NCI-H524 (cell line): ENCODE measurements at regions not wholly inside any gene's neighbourhood (a gene's known extent, or its start where the extent isn't known, plus 50 kb on each side); places are given as distances from the start of the nearest gene placed in this dataset.
"Not testable (repeated sequence)": the region's sequence is repeated elsewhere in the genome, so short reads cannot be mapped to it uniquely, and the experiment has no call there.

ENCODE experiments used
- DNase-seq, 2 experiments: peaks; one replicate each; lab custom pipeline; 2025; lab: John Stamatoyannopoulos, UW

GRCh38 chr6:98036344-98036923, 753.4 kb upstream of the MMS22L start:
- DNase-seq = peak; percentile 38 to 91

GRCh38 chr6:98037571-98037970, 754.6 kb upstream of the MMS22L start:
- DNase-seq = no peak

GRCh38 chr6:98039443-98039842, 756.4 kb upstream of the MMS22L start:
- DNase-seq = no peak

GRCh38 chr6:98039904-98040607, 757.0 kb upstream of the MMS22L start:
- DNase-seq = no peak

GRCh38 chr6:98041056-98041455, 758.0 kb upstream of the MMS22L start:
- DNase-seq = no peak

GRCh38 chr6:98041921-98042320, 758.9 kb upstream of the MMS22L start:
- no peak for DNase-seq

GRCh38 chr6:98044151-98044561, 761.1 kb upstream of the MMS22L start:
- DNase-seq = peak; percentile 35 to 83

- peak in 1 of 2 experiments; percentile 31 for DNase-seq
Measured at GRCh38 chr6:98044791-98045470, 761.9 kb upstream of the MMS22L start.

- DNase-seq = no peak
Measured at GRCh38 chr6:98047164-98047563, 764.1 kb upstream of the MMS22L start.

- DNase-seq = no peak
Measured at GRCh38 chr6:98047871-98048270, 764.9 kb upstream of the MMS22L start.

GRCh38 chr6:98054453-98054852, 771.4 kb upstream of the MMS22L start:
- peak; percentile 60 to 83 for DNase-seq

GRCh38 chr6:98056955-98057354, 773.9 kb upstream of the MMS22L start:
- no peak for DNase-seq

GRCh38 chr6:98067375-98067774, 767.0 kb upstream of the POU3F2 start:
- DNase-seq = no peak

- DNase-seq = not testable (repeated sequence)
Measured at GRCh38 chr6:98088537-98088936, 745.8 kb upstream of the POU3F2 start.

GRCh38 chr6:98092331-98092730, 742.0 kb upstream of the POU3F2 start:
- peak in 1 of 2 experiments; percentile 63 for DNase-seq

GRCh38 chr6:98094696-98095095, 739.7 kb upstream of the POU3F2 start:
- DNase-seq = no peak

GRCh38 chr6:98107801-98108200, 726.6 kb upstream of the POU3F2 start:
- no peak for DNase-seq

- no peak for DNase-seq
Measured at GRCh38 chr6:98116455-98116854, 717.9 kb upstream of the POU3F2 start.

- no peak for DNase-seq
Measured at GRCh38 chr6:98117068-98117467, 717.3 kb upstream of the POU3F2 start.

GRCh38 chr6:98118397-98119045, 715.9 kb upstream of the POU3F2 start:
- DNase-seq = peak; percentile 16 to 66

GRCh38 chr6:98124171-98124570, 710.2 kb upstream of the POU3F2 start:
- no peak for DNase-seq

- no peak for DNase-seq
Measured at GRCh38 chr6:98131290-98131990, 702.9 kb upstream of the POU3F2 start.
